OCI-M2 (cell line): ENCODE measurements at regions not wholly inside any gene's neighbourhood (a gene's known extent, or its start where the extent isn't known, plus 50 kb on each side); places are given as distances from the start of the nearest gene placed in this dataset.
"Not testable (repeated sequence)": the region's sequence is repeated elsewhere in the genome, so short reads cannot be mapped to it uniquely, and the experiment has no call there.

Experiments used
- DNase-seq: peaks from one replicate; lab custom pipeline; 2025; ENCODE audit not compliant: unreplicated experiment; lab: John Stamatoyannopoulos, UW

DNA sequence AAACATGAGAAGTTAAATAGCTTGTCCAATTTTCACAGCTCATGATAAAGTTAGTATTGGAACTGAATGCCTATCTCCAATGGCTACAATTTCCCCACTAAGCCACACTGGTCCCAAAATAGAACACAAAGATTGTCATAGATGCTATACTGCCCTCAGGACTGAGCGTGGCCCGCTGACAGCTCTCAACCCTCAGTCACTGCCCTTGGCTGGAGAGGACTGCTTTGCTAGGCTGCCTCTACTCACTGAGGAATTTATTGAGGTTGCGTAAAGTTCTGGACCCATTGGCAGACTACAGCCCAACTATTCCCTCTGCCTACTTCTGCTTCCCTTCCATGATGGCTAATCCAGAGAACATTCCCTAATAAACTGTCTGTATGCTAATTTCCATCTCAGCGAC is 165.5 kb upstream of the BET1 start:
- DNase-seq: no peak

GRCh38 chr7:94170836-94171235 is 166.7 kb upstream of the BET1 start:
- DNase-seq: no peak

DNA sequence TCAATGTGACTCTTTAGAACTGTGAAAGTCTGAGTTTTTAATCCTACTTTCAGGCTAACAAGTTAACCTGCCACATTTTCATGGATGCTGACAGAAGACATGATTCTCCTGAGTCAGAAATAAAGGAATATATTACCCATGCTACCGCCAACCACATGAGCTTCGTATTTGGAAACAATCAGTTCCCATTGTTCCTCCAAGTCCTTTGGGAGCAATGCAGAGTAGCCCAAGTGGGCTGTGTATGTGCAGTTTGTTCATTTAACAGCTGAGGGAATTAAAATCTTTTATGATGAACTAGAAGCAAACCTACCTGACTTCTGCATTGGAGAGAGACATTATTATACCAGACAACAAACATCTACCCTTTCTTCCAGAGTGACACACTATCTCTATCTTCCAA is 169.3 kb upstream of the BET1 start:
- DNase-seq: no peak

DNA sequence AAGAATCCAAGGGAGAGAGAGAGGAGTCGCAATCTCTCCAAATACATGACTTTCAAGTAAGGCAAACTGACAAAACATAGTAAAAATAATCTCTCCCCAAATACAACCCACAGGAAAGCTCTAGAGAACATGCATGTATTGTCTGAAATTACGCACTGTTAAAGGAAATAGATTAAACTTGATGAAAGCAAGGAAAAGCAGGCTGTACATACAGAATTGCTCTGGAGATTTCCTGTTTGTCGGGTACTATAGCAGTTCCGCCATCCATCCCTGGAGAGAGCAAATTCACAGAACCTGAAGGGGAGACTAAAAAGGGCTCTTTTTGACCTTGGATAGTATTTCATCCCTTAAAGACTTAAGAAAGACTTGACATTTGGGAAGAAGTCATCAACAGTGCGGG is 170.2 kb upstream of the BET1 start:
- DNase-seq: no peak

GRCh38 chr7:94174956-94175355 is 170.8 kb upstream of the BET1 start:
- no peak for DNase-seq

DNA sequence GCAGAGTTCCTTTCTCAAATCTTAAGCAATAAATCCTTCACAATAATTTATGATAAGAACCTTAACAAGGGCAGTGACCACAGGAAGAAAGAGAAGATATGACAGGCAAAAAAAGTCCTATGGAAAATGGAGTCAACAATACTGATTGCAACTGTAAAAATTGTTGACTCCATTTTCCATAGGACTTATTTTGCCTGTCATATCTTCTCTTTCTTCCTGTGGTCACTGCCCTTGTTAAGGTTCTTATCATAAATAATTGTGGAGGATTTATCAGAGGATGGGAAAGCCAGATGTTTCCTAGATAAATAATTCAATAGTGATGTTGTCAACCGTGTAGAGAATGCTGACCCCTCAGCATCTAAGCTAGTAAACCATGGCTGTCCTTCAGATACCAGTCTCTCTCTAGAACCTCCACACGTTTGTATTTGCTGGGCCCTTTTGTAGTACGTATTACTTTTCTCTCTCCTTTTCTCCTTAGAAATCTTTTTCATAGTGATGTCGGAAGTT is 172.6 kb upstream of the BET1 start:
- DNase-seq: no peak

- DNase-seq: no peak
Observed at GRCh38 chr7:94177441-94177840, 173.3 kb upstream of the BET1 start.

DNA sequence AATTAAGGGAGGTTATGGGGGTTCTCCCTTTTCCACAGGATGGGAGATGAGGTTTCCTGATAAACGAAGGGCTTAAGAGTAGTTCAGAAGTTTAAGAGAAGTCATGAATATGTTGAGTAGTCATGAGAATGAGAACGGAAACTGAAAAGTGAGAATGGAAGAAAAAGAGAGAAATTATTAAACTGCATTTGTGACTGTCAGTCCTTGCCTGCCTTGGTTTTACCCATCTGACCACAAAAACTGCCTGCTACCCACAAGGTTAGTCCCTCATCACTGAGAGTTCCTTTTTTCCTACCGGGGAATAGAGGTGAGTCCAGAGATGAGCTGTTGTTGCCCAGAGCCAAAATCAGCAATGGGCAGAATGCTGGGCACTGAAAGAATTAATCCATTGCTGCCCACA is 174.1 kb upstream of the BET1 start:
- DNase-seq: no peak

GRCh38 chr7:94179466-94179865 is 175.3 kb upstream of the BET1 start:
- no peak for DNase-seq

DNA sequence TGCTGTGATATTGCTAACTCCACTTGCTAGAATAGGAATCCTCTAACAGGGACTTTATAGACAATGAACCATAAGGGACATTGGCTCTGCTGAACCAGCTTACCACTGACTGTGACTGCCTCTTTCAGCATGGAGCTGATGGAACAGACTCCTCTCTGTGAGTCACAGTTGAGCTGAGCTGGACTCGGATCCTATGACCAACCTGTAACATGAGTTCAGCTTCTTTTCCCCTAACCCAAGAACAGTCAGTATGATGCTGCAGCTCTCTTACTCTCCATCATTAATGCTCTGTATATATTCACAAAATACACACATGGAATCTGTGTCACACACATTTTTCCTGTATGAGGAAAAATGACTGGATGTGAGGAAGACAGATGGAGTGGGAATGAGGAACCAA is 177.9 kb upstream of the BET1 start:
- no peak for DNase-seq

DNA sequence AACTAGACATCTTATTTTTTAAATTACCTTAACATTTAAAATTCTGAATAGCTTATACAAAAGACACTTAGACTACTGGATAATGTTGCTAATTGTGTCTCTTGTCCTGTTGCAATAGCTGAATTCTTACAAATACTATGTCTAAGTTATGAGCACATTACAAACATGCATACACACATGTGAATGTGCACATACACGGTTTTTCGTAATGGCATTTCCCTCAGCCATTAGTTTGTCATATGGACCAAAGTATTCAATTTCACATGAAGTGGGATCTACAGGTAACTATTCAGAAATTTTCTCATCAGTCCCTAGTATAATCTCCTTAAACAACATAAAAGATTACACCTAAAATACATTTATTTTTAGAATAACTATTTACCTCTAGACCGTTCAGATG is 178.6 kb upstream of the BET1 start:
- no peak for DNase-seq

GRCh38 chr7:94183289-94183749 is 179.2 kb upstream of the BET1 start:
- DNase-seq: no peak

GRCh38 chr7:94183891-94184290 is 179.7 kb upstream of the BET1 start:
- DNase-seq: no peak

DNA sequence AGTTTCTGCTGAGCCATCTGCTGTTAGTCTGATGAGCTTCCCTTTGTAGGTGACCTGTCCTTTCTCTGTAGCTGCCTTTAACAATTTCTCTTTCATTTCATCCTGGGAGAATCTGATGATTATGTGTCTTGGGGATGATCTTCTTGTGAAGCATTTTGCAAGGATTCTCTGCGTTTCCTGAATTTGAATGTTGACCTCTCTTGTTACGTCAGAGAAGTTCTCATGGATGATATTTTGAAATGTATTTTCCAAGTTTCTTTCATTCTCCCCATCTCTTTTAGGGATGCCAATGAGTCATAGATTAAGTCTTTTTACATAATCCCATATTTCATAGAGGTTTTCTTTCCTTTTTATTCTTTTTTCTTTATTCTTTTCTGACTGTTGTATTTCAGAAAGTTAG is 184.2 kb upstream of the BET1 start:
- no peak for DNase-seq

DNA sequence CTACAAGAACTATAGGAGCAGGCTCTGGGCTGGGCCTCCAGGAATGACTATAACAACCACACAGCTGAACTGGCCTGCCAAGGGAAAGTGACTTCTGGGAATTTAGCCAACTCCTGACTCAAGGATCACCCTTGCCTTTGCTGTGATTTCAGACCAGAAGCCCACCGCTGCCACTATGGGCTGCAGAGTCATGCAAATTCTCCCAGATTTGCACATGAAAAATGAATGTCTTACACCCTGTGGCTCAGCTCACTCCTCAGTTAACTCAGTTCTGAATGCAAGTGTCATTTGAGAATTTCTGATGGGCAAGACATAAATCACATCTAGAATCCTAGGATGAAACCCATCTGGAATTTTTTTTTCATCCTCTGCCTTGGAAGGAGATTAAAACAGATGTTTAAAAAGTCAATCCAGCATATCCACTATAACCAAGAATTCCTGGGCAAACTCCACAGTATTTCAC is 186.5 kb upstream of the BET1 start:
- DNase-seq: no peak

DNA sequence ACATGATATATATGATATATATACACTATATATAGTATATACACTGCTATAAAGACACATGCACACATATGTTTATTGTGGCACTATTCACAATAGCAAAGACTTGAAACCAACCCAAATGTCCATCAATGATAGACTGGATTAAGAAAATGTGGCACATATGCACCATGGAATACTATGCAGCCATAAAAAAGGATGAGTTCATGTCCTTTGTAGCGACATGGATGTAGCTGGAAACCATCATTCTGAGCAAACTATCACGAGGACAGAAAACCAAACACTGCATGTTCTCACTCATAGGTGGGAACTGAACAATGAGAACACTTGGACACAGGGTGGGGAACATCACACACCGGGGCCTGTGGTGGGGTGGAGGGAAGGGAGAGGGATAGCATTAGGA is 190.3 kb upstream of the BET1 start:
- DNase-seq: not testable (repeated sequence)

GRCh38 chr7:94195201-94195600 is 191.0 kb upstream of the BET1 start:
- DNase-seq: no peak

DNA sequence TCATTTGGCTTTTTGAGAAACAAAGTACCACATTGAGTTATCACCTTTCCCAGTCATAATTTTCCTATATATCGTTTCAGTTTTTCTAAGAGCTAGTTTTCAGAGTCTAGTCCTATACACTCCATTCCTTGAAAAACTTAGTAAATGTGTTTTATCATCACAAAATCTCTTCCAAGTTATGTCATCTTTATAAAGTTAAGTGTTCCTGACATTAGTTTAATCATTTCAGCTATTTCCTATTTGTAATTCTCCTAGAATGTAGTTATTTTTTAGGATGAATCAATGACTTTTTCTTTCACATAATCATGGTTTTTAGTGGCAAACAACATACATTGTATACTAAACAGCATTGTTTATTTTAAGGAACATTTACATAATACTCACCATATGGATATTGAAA is 191.7 kb upstream of the BET1 start:
- DNase-seq: no peak

DNA sequence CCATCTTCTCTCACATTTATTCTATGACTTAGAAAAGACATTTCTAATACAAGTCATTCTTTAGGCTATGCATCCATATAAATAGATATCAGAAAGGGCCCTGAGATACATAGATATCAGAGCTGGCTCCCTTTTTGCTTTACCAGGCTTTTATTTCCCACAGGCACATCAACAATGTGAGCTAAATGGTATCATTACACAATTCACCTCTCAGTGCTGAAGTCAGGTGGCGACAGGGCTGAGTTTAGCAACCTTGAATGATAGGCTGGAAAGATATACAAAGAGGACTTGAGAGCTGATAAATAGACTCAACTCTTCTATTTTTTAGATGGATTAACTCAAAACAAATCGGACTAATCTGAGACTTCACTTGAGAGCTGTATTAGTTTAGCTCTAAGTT is 189.2 kb upstream of the COL1A2 start:
- no peak for DNase-seq

- DNase-seq: no peak
Observed at GRCh38 chr7:94206295-94206694, 188.4 kb upstream of the COL1A2 start.

DNA sequence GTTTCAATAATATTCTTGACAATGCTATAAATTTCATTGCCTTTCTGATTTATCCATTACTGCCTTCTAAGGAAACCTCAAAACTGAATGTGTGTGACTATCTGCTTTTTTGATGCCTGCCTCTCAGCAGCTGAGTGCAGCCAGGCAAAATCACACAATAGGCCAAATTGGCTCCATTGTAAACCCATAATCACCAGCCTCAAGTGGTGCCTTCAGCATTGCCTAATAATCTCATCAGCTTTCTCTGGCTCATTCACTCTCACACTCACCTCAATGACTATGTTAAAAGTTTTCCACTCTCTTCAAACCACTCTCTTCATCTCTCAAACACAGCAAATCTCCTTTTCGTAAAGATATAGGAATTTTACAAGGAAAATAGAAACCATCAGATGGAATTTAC is 182.5 kb upstream of the COL1A2 start:
- no peak for DNase-seq

DNA sequence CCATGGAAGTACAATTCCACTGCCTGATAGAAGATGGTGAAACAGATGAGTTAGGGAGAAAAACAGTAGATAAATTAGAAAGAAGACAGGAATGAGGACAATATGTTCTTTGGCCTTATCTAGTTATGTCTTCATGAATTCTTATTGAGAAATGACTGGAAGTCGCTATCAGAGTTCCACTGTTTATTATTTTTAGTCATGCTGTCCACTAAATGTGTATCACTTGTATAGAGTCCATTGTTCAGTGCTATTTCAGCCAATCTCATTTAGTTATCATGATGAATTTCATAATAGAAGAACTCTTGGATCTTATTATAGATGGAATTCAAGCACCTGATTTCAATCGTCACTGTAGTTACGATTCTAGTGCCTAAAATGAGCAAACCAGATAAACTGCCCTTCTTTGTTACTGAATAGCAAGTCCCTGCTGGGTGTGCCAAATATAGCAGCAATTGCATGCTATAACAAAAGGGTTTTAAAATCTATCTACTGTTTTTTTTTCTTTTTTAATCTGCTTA is 177.7 kb upstream of the COL1A2 start:
- no peak for DNase-seq

DNA sequence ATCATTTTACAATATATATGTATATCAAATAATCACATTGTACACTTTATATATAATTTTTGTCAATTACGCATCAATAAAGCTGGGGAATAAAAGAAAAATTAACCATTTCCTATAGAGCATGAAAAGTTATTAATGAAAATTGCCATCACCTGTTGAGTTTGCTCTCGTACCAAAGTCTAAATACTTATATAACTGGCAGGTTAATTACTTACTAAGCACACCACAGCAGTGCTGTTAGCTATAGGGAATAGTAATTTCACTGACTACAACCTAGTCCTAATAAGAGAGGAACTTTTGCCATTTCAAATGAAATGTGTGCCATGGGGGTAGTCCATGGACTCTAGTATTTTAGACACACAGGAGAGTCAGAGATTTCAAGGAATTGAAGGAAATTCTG is 176.9 kb upstream of the COL1A2 start:
- DNase-seq: no peak

DNA sequence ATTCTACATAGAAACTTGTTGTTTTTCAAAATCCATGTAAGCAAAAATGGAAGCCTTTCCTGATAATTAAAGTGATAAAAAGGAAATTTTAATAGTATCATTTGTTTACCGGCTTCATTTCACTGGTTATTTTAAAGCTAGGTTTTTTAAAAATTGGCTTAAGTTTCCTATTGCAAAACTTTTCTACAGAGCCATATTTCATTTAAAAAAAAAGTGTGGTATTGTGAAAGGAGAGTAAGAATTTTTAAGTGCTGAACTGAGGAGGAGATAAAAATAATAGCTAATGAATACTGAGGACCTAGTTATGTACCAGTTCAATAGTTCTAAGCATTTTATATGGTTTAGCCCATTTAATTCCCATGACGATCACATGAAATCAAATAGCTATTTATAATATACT is 172.2 kb upstream of the COL1A2 start:
- no peak for DNase-seq
